ENCODE measurements at regions not wholly inside any gene's neighbourhood (a gene's known extent, or its start where the extent isn't known, plus 50 kb on each side); places are given as distances from the start of the nearest gene placed in this dataset.

GRCh38 chr12:111068290-111068689 is 147.9 kb upstream of the MYL2 start:
- DNase-seq, result no peak

GRCh38 chr12:111067498-111067897 is 147.1 kb upstream of the MYL2 start:
- DNase-seq, result no peak

- no peak for DNase-seq
Measured at GRCh38 chr12:111066744-111067437, 146.5 kb upstream of the MYL2 start.

GRCh38 chr12:111064982-111065381 is 144.6 kb upstream of the MYL2 start:
- no peak for DNase-seq

- DNase-seq, result no peak
Measured at GRCh38 chr12:111064154-111064553, 143.8 kb upstream of the MYL2 start.

- DNase-seq, result no peak
Measured at GRCh38 chr12:111063295-111064026, 143.1 kb upstream of the MYL2 start.

- no peak for DNase-seq
Measured at GRCh38 chr12:111057701-111058425, 137.5 kb upstream of the MYL2 start.

GRCh38 chr12:111056618-111057521 is 136.5 kb upstream of the MYL2 start:
- DNase-seq, result no peak

- DNase-seq, result no peak
Measured at GRCh38 chr12:111055181-111055880, 135.0 kb upstream of the MYL2 start.

GRCh38 chr12:111048991-111049390 is 128.6 kb upstream of the MYL2 start:
- DNase-seq, result no peak

GRCh38 chr12:111046896-111047295 is 126.5 kb upstream of the MYL2 start:
- no peak for DNase-seq

GRCh38 chr12:111045941-111046340 is 125.6 kb upstream of the MYL2 start:
- no peak for DNase-seq

- DNase-seq, result no peak
Measured at GRCh38 chr12:111041091-111041490, 120.7 kb upstream of the MYL2 start.

- DNase-seq, result no peak
Measured at GRCh38 chr12:111040690-111041089, 120.3 kb upstream of the MYL2 start.

GRCh38 chr12:111038941-111039340 is 118.6 kb upstream of the MYL2 start:
- DNase-seq, result no peak

- no peak for DNase-seq
Measured at GRCh38 chr12:111038077-111038476, 117.7 kb upstream of the MYL2 start.

- DNase-seq, result no peak
Measured at GRCh38 chr12:111037047-111037446, 116.7 kb upstream of the MYL2 start.

- no peak for DNase-seq
Measured at GRCh38 chr12:111035578-111036301, 115.4 kb upstream of the MYL2 start.

GRCh38 chr12:111034886-111035577 is 114.7 kb upstream of the MYL2 start:
- no peak for DNase-seq

- DNase-seq, result no peak
Measured at GRCh38 chr12:111034083-111034885, 113.9 kb upstream of the MYL2 start, which contains the start of gene CUX2. Gene CUX2, plus strand, starts transcription at chr12:111034165.

Measured in NCI-H1930 (cell line).